ENCODE measurements at regions not wholly inside any gene's neighbourhood (a gene's known extent, or its start where the extent isn't known, plus 50 kb on each side); places are given as distances from the start of the nearest gene placed in this dataset.

DNA sequence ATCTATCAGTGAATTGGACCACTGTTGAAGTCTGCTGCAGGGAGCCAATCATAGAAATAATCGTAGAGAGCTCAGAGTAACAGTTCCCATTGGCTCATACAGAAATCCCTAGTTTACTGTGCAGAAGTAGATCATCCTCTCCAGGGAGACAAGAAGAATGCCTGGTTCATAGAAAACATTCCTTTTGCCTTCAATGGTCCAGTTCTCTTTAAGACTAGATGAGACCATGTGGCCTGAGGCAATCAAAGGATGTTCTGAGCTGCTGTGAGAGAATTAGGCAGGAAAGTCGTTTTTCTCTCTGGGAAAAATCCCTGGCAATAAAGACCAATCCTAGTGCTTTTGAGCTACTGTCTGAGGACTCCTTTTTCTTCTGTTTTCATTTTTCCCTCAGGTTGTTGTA is 208.4 kb downstream of the CENPW start:
- H3K4me3 ChIP-seq (ENCODE audit: low read depth, low read length), result no peak overlapping the region
- CTCF ChIA-PET, result interaction anchor here (0.6 kb wide), 1 partner anchor 548 kb away, joined by 3 read pairs; no protein-coding TSS in a partner anchor
- POLR2A ChIA-PET, result no interaction called here
- DNase-seq (ENCODE audit: low read depth, low spot score), result no peak
- TF ChIP-seq, protein P1, sequence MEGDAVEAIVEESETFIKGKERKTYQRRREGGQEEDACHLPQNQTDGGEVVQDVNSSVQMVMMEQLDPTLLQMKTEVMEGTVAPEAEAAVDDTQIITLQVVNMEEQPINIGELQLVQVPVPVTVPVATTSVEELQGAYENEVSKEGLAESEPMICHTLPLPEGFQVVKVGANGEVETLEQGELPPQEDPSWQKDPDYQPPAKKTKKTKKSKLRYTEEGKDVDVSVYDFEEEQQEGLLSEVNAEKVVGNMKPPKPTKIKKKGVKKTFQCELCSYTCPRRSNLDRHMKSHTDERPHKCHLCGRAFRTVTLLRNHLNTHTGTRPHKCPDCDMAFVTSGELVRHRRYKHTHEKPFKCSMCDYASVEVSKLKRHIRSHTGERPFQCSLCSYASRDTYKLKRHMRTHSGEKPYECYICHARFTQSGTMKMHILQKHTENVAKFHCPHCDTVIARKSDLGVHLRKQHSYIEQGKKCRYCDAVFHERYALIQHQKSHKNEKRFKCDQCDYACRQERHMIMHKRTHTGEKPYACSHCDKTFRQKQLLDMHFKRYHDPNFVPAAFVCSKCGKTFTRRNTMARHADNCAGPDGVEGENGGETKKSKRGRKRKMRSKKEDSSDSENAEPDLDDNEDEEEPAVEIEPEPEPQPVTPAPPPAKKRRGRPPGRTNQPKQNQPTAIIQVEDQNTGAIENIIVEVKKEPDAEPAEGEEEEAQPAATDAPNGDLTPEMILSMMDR (IDR thresholded peaks at IDR 0.05; ENCODE audit: insufficient read depth, low read length, missing control alignments), result no peak

DNA sequence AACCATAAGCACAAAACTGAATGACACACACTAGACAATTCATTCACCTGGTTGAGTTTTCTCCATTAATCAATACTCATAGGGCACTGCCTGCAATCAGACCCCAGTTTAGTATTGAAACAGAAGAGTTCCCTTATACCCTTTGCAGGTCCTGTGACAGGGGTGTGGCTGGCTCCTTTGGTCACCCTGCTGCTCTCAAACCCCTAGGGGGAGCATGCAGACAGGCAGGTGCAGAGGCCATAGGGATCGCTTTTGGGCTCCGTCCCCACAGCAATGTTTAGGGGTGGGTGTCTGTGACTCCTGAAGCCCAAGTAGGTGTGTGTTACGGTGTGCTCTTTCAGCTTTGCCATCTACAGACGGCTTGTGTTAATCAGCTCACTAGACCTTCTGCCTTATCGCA is 210.4 kb downstream of the CENPW start:
- DNase-seq (ENCODE audit: low read depth, low spot score), result no peak
- ChIA-PET CTCF (interaction anchor here (0.6 kb wide), 1 partner anchor 170 kb away, joined by 5 read pairs; no protein-coding TSS in a partner anchor), POLR2A (no interaction called here)
- H3K4me3 ChIP-seq (ENCODE audit: low read depth, low read length), result no peak overlapping the region
- TF ChIP-seq, protein P1 (IDR thresholded peaks at IDR 0.05; ENCODE audit: insufficient read depth, low read length, missing control alignments), result no peak

DNA sequence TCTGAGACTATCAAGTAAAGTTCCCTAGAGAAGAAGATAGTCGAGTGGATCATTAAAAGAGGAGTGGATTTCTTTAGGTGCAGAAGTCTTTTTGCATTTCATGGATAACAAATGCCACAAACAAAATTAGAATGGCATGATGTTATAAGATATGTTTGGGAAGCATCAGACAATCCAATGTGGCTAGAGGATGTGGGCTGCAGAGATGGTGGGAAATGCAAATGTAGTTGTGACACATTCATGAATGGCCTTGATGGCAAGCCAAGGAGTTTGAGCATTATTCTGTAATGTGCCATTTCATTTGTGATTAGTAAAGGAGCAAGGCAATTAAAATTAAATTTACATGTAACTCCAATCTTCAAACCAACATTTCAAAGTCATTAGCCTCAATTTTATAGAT is 211.9 kb downstream of the CENPW start:
- ChIA-PET CTCF (no interaction called here), POLR2A (no interaction called here)
- DNase-seq (ENCODE audit: low read depth, low spot score), result no peak
- H3K4me3 ChIP-seq (ENCODE audit: low read depth, low read length), result no peak overlapping the region
- TF ChIP-seq, protein P1 (IDR thresholded peaks at IDR 0.05; ENCODE audit: insufficient read depth, low read length, missing control alignments), result no peak

DNA sequence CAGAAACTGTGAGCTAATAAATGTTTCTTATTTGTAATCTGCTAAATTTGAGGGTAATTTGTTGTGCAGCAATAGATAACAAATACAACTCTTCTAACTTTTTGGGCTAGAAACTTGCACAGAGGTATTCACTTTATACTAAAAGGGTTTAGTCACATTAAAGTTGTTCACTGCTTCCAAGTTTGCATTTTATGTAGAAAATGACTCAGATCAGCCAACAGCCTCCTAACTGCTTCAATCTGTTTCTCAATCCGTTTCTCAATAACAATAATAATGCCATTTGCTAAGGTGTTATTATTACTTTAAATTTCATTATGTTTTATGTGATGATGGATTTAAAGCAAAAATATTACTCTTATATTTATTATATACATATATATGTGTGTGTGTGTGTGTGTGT is 213.9 kb downstream of the CENPW start:
- CTCF ChIA-PET, result no interaction called here
- POLR2A ChIA-PET, result no interaction called here
- no peak overlapping the region for H3K4me3 ChIP-seq (ENCODE audit: low read depth, low read length)
- TF ChIP-seq, protein P1 (IDR thresholded peaks at IDR 0.05; ENCODE audit: insufficient read depth, low read length, missing control alignments), result no peak
- DNase-seq (ENCODE audit: low read depth, low spot score), result no peak

DNA sequence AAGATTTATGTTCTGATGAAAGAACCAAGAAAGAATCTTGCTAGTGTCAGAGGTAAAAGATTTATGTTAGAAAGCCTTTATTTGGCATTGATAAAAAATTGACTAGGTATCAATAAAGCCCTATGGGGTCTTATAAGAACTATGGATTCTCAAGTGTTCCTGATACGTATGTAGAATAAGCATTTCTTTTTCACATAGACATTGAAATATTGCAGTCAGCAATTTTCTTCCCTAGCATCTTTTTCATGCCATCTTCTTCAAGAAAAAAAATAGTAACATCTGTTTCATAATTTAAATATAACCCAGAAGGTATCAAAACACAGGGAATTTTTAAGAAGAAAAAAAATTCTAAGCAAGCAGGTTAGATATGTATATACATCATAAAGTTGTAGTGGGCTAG is 230.6 kb downstream of the CENPW start:
- POLR2A ChIA-PET, result no interaction called here
- no peak overlapping the region for H3K4me3 ChIP-seq (ENCODE audit: low read depth, low read length)
- CTCF ChIA-PET, result no interaction called here
- no peak for DNase-seq (ENCODE audit: low read depth, low spot score)
- TF ChIP-seq, protein P1 (IDR thresholded peaks at IDR 0.05; ENCODE audit: insufficient read depth, low read length, missing control alignments), result no peak

DNA sequence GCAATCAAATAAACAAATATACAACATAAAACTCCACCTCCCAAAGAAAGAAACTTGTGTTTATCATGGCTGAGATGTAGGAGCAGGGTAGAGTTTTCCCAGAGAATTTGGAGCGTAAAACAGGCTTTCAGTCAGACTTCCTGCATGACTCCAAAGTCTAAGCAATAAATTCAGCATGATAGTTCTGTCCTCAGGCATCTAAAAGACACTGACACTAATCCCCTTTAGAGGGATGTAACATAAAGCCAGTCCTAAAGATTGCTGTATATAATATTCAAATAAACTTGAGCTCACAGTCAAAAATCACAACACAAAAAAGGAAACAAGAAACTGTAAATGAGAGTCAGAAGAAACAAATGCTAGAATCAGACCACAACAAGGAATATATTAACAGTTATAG is 234.4 kb downstream of the CENPW start:
- POLR2A ChIA-PET, result no interaction called here
- TF ChIP-seq, protein P1 (IDR thresholded peaks at IDR 0.05; ENCODE audit: insufficient read depth, low read length, missing control alignments), result no peak
- CTCF ChIA-PET, result no interaction called here
- H3K4me3 ChIP-seq (ENCODE audit: low read depth, low read length), result no peak overlapping the region
- no peak for DNase-seq (ENCODE audit: low read depth, low spot score)
